ENCODE measurements at regions not wholly inside any gene's neighbourhood (a gene's known extent, or its start where the extent isn't known, plus 50 kb on each side); places are given as distances from the start of the nearest gene placed in this dataset.

DNA sequence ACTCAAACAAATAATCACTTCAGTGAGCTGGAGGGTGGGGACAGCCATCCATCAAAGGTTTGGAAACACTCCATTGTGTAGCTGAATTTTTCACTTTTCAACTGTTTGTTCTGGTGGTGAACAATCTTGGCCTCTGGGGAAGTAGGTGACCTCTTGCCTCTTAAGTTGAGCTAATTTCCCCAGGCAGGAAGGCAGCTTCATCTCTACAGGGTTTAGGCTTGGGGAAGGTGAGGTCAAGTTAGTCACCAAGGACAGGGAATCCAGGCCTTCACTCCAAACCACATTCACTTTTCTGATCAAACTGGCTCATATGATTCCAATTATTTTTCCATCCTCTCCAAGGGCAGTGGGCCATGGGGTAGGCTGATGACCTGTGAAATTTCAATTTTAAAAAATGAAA is 138.3 kb upstream of the HABP2 start:
- TF ChIP-seq, protein P1, sequence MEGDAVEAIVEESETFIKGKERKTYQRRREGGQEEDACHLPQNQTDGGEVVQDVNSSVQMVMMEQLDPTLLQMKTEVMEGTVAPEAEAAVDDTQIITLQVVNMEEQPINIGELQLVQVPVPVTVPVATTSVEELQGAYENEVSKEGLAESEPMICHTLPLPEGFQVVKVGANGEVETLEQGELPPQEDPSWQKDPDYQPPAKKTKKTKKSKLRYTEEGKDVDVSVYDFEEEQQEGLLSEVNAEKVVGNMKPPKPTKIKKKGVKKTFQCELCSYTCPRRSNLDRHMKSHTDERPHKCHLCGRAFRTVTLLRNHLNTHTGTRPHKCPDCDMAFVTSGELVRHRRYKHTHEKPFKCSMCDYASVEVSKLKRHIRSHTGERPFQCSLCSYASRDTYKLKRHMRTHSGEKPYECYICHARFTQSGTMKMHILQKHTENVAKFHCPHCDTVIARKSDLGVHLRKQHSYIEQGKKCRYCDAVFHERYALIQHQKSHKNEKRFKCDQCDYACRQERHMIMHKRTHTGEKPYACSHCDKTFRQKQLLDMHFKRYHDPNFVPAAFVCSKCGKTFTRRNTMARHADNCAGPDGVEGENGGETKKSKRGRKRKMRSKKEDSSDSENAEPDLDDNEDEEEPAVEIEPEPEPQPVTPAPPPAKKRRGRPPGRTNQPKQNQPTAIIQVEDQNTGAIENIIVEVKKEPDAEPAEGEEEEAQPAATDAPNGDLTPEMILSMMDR (conservative IDR thresholded peaks at IDR 0.05 in 1 of 2, IDR thresholded peaks at IDR 0.05 in 1 of 2; ENCODE audit: low read depth in 1 of 2, low read length in 2 of 2): no peak
- TF ChIP-seq EZH2 (IDR thresholded peaks at IDR 0.05; ENCODE audit: low read length, missing control alignments): no peak

Data from fibroblast of lung (primary cell).